Large intestine (tissue), 3 donors: ENCODE measurements at regions not wholly inside any gene's neighbourhood (a gene's known extent, or its start where the extent isn't known, plus 50 kb on each side); places are given as distances from the start of the nearest gene placed in this dataset.

Experiments
- DNase-seq, 2 donors: peaks; one replicate each; pipeline versions ENCODE4 v3.0.0 to v3.0.0-alpha.2; 2013
- H3K27ac ChIP-seq: one replicate; pipeline ENCODE4 v1.5.1; 2013; ENCODE audit warnings: low read length
- H3K27me3 ChIP-seq: 2 replicates; pipeline ENCODE4 v1.6.1; 2013; ENCODE audit warnings: low read length; ENCODE audit not compliant: control insufficient read depth, insufficient read depth
- H3K36me3 ChIP-seq: 2 replicates; pipeline ENCODE4 v1.6.1; 2013; ENCODE audit warnings: low read length; ENCODE audit not compliant: control insufficient read depth, insufficient read depth
- H3K4me1 ChIP-seq: one replicate; pipeline ENCODE4 v1.6.1; 2013; ENCODE audit warnings: low read length; ENCODE audit not compliant: control insufficient read depth, insufficient read depth
- H3K4me3 ChIP-seq: one replicate; pipeline ENCODE4 v1.5.1; 2013; ENCODE audit warnings: low read length
- H3K9me3 ChIP-seq: one replicate; pipeline ENCODE4 v1.6.1; 2013; ENCODE audit warnings: mild to moderate bottlenecking, low read depth, low read length, moderate library complexity; ENCODE audit not compliant: control insufficient read depth
- WGBS: methylation state at CpG from one replicate; pipeline ENCODE4 v1.1.5; 2013; ENCODE audit warnings: low lambda C conversion rate; ENCODE audit not compliant: insufficient coverage; 5-methylcytosine and 5-hydroxymethylcytosine counted together

- no peak overlapping the region for H3K27ac ChIP-seq
- H3K27me3 ChIP-seq = no peaks in the 10 kb centered on the region
- H3K36me3 ChIP-seq = no peaks in the 10 kb centered on the region
- no peaks in the 10 kb centered on the region for H3K9me3 ChIP-seq
- no peak overlapping the region for H3K4me3 ChIP-seq
- no CpG with 5 or more reads among the region's 1 CpG for WGBS
- H3K4me1 ChIP-seq = no peaks in the 10 kb centered on the region
- no peak for DNase-seq
Measured at GRCh38 chr4:34723605-34724004, 1520.7 kb downstream of the ARAP2 start.

DNA sequence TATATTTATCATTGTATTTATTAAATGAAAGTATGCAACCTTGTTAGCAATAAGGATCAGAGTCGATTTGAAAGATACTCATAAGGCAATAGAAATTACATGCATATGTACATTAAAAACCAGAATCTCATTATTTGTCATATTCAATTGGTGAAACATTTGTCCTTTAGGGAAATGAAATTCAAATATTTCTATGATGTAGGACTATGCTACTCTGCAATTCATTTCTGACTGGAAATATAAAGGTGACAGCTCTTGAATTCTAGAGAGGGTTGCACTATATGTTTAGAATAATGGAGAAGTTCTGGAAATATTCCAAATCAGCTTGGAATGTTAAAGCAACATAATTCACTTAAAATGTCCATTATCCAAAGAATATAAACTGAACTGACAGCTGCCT is 1519.8 kb downstream of the ARAP2 start:
- 100% methylated on average over 1 of the region's 1 CpG for WGBS
- Histone ChIP-seq H3K9me3 (no peaks in the 10 kb centered on the region), H3K27ac (no peak overlapping the region), H3K36me3 (no peaks in the 10 kb centered on the region), H3K27me3 (no peaks in the 10 kb centered on the region), H3K4me1 (no peaks in the 10 kb centered on the region), H3K4me3 (no peak overlapping the region)
- DNase-seq = no peak

DNA sequence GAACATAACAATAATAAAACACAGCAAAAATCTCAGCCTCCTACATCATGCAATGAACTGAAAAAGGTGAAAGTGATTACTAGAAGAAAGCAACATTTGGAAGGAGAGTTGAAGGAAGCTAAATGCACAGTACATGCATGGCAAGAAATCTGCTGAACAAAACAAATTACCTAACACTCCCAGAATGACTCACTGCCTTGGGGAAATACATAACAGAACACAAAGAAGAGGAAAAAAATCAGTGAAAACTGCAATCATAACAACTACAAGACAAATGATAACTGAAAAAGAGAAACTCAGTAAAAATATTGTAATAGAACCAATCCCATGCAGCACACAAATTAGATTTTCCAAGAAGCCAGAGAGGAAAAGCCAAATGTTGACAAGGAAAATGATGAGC is 1513.2 kb downstream of the ARAP2 start:
- Histone ChIP-seq H3K4me1 (peaks cover 10% of the 10 kb centered on the region), H3K36me3 (no peaks in the 10 kb centered on the region), H3K9me3 (no peaks in the 10 kb centered on the region), H3K27me3 (no peaks in the 10 kb centered on the region), H3K27ac (no peak overlapping the region), H3K4me3 (no peak overlapping the region)
- DNase-seq = peak in 1 of 2 donors; percentile 23

GRCh38 chr4:34732176-34732950 is 1512.0 kb downstream of the ARAP2 start:
- peaks cover 10% of the 10 kb centered on the region for H3K4me1 ChIP-seq
- WGBS = 63% methylated on average over 1 of the region's 2 CpGs
- H3K27ac ChIP-seq = no peak overlapping the region
- peak in 1 of 2 donors; percentile 51 for DNase-seq
- H3K27me3 ChIP-seq = no peaks in the 10 kb centered on the region
- no peak overlapping the region for H3K4me3 ChIP-seq
- H3K36me3 ChIP-seq = no peaks in the 10 kb centered on the region
- H3K9me3 ChIP-seq = no peaks in the 10 kb centered on the region

DNA sequence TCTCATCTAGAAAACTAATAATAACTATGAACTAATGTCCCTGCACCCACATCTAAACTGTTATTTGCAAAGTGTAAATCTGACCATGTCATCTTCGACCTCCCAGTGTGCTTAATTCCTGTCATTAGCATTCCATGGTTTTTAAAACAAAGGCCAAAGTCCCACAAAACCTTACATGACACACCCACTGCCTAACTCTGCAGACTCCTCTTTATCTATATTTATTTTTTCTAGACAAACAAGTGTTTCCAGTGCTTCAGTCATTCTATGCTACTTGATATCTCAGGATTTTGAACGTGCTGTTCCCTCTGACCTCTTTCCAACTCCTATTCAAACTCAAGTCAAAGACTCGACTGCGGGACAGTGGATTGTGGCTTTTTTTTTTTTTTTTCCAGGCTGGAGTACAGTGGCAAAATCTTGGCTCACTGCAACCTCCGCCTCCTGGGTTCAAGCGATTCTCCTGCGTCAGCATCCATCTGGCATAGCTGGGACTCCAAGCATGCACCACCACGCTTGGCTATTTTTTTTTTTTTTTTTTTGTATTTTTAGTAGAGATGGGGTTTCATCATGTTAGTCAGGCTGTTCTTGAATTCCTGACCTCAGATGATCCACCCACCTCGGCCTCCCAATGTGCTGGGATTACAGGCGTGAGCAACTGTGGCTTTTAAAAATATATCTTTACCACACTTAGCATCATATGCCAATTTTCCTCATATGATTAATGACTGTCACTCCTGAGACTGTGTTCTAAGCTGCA is 1511.0 kb downstream of the ARAP2 start:
- H3K36me3 ChIP-seq = no peaks in the 10 kb centered on the region
- peaks cover 10% of the 10 kb centered on the region for H3K4me1 ChIP-seq
- 25% methylated on average over 5 of the region's 10 CpGs for WGBS
- no peaks in the 10 kb centered on the region for H3K27me3 ChIP-seq
- no peak overlapping the region for H3K4me3 ChIP-seq
- no peaks in the 10 kb centered on the region for H3K9me3 ChIP-seq
- H3K27ac ChIP-seq = no peak overlapping the region
- peak; percentile 25 to 67 for DNase-seq

DNA sequence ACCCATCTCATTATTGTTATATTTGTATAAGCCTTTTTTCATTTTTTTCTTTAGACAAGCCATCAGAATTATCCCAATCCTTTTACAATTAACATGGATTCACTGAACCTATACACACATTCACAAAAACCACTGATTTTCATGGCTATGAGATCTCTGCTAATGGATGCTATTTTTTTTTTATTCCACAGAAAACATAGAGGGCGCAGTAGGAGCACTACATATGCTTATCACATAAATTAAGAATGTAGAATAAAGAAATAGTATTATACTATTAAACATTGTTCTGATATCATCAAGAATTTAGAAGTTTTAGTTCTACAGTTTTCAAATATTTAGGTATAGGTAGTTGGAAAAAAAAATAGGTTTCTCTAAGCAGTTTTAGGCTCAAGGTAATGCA is 1477.4 kb downstream of the ARAP2 start:
- Histone ChIP-seq H3K9me3 (no peaks in the 10 kb centered on the region), H3K27ac (no peak overlapping the region), H3K36me3 (no peaks in the 10 kb centered on the region), H3K4me1 (no peaks in the 10 kb centered on the region), H3K27me3 (no peaks in the 10 kb centered on the region), H3K4me3 (no peak overlapping the region)
- WGBS = no CpG with 5 or more reads among the region's 1 CpG
- DNase-seq = no peak

GRCh38 chr4:34767407-34767806 is 1476.9 kb downstream of the ARAP2 start:
- H3K9me3 ChIP-seq = no peaks in the 10 kb centered on the region
- H3K27me3 ChIP-seq = no peaks in the 10 kb centered on the region
- no peak overlapping the region for H3K27ac ChIP-seq
- H3K4me1 ChIP-seq = no peaks in the 10 kb centered on the region
- WGBS = no CpG with 5 or more reads among the region's 2 CpGs
- no peak for DNase-seq
- no peaks in the 10 kb centered on the region for H3K36me3 ChIP-seq
- H3K4me3 ChIP-seq = no peak overlapping the region

- Histone ChIP-seq H3K27me3 (no peaks in the 10 kb centered on the region), H3K4me3 (no peak overlapping the region), H3K4me1 (no peaks in the 10 kb centered on the region), H3K36me3 (no peaks in the 10 kb centered on the region), H3K27ac (no peak overlapping the region), H3K9me3 (no peaks in the 10 kb centered on the region)
- WGBS = no CpG with 5 or more reads among the region's 8 CpGs
- DNase-seq = no peak
Measured at GRCh38 chr4:34771632-34772031, 1472.7 kb downstream of the ARAP2 start.

DNA sequence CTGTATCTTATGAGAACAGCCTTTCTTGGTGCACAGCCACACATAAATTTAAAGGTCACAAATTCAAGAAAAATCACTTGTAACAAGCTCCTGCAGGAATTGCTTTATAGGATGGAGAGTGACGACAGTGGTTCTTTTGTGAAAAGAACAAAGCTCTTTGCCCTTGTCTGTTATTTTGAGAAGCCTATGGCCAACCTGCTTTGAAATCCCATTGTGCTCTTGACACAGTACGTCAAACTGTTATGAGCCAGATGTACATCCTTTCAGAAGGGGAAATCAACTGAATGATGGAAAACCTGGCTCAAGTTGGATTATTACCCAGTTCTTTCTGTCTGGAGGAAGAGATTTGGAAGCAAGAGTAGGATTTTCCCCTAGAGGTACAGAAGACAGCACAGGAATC is 1454.2 kb downstream of the ARAP2 start:
- Histone ChIP-seq H3K4me1 (no peaks in the 10 kb centered on the region), H3K4me3 (no peak overlapping the region), H3K9me3 (no peaks in the 10 kb centered on the region), H3K27ac (no peak overlapping the region), H3K36me3 (no peaks in the 10 kb centered on the region), H3K27me3 (no peaks in the 10 kb centered on the region)
- DNase-seq = no peak
- no CpG with 5 or more reads among the region's 2 CpGs for WGBS

GRCh38 chr4:34791209-34791608 is 1453.1 kb downstream of the ARAP2 start:
- no peaks in the 10 kb centered on the region for H3K27me3 ChIP-seq
- H3K4me3 ChIP-seq = no peak overlapping the region
- no CpG with 5 or more reads among the region's 2 CpGs for WGBS
- no peak overlapping the region for H3K27ac ChIP-seq
- no peaks in the 10 kb centered on the region for H3K36me3 ChIP-seq
- no peak for DNase-seq
- no peaks in the 10 kb centered on the region for H3K4me1 ChIP-seq
- H3K9me3 ChIP-seq = no peaks in the 10 kb centered on the region

GRCh38 chr4:34800953-34801352 is 1443.4 kb downstream of the ARAP2 start:
- no peak overlapping the region for H3K27ac ChIP-seq
- no CpG with 5 or more reads among the region's 1 CpG for WGBS
- peaks cover 3% of the 10 kb centered on the region for H3K9me3 ChIP-seq
- no peak overlapping the region for H3K4me3 ChIP-seq
- H3K4me1 ChIP-seq = no peaks in the 10 kb centered on the region
- H3K27me3 ChIP-seq = no peaks in the 10 kb centered on the region
- DNase-seq = no peak
- no peaks in the 10 kb centered on the region for H3K36me3 ChIP-seq
